HEK293 (cell line): ENCODE measurements at regions not wholly inside any gene's neighbourhood (a gene's known extent, or its start where the extent isn't known, plus 50 kb on each side); places are given as distances from the start of the nearest gene placed in this dataset.

ENCODE experiments used
- CTCF ChIA-PET: fragments of 350-600 bp; formaldehyde crosslinking; extraction: SDS; loops from one replicate; lab custom pipeline; 2021; ENCODE audit warnings: antibody characterized with exemption; lab: Yijun Ruan, JAX
- POLR2A ChIA-PET: fragments of 300-600 bp; formaldehyde crosslinking; extraction: SDS; loops from one replicate; lab custom pipeline; 2020; ENCODE audit warnings: antibody characterized with exemption, inconsistent platforms; lab: Yijun Ruan, JAX
- H3K27ac ChIP-seq: fragments of 200-500 bp; sonication (Bioruptor generic); 2 replicates; pipeline ENCODE4 v1.5.1; 2014; ENCODE audit warnings: low read depth, low read length, control low read depth, inconsistent platforms; ENCODE audit errors: extremely low read depth
- H3K36me3 ChIP-seq, 2 experiments: fragments of 200-500 bp in 1 of 2; sonication (Bioruptor generic) in 1 of 2; 1 replicate in 1 of 2; 2 replicates in 1 of 2; pipeline ENCODE4 v1.5.1; 2014 to 2017; ENCODE audit warnings: inconsistent platforms in 2 of 2, low read length in 2 of 2; ENCODE audit not compliant: control insufficient read depth in 2 of 2, insufficient read depth in 1 of 2
- H3K4me1 ChIP-seq: fragments of 200-500 bp; sonication (Bioruptor generic); 2 replicates; pipeline ENCODE4 v1.5.1; 2014; ENCODE audit warnings: mild to moderate bottlenecking, low read length, inconsistent platforms; ENCODE audit not compliant: control insufficient read depth, insufficient read depth
- H3K4me3 ChIP-seq: 2 replicates; pipeline ENCODE4 v1.5.1; 2011; ENCODE audit warnings: low read depth, mild to moderate bottlenecking, control low read depth, low read length, moderate library complexity
- H3K9me3 ChIP-seq: fragments of 200-500 bp; sonication (Bioruptor generic); 2 replicates; pipeline ENCODE4 v1.5.1; 2014; ENCODE audit warnings: low read depth, low read length, inconsistent platforms; ENCODE audit not compliant: control insufficient read depth, insufficient read depth
- ATF2 ChIP-seq: fragments of 450-650 bp; formaldehyde crosslinking; IDR thresholded peaks from 2 replicates; pipeline ENCODE4 v1.5.1; 2016; ENCODE audit warnings: missing biosample characterization, missing genetic modification characterization, low read depth
- IKZF3 ChIP-seq: fragments of 450-650 bp; IDR thresholded peaks from 2 replicates; pipeline ENCODE4 v1.5.0; 2018; ENCODE audit warnings: missing biosample characterization, mild to moderate bottlenecking, missing genetic modification characterization, moderate library complexity
- REST ChIP-seq: fragments of 450-650 bp; formaldehyde crosslinking; IDR thresholded peaks from 2 replicates; pipeline ENCODE4 v1.5.1; 2016; ENCODE audit warnings: missing biosample characterization, missing genetic modification characterization
- SALL2 ChIP-seq: fragments of 450-650 bp; formaldehyde crosslinking; IDR thresholded peaks from 2 replicates; pipeline ENCODE4 v1.5.0; 2017; ENCODE audit warnings: missing biosample characterization, mild to moderate bottlenecking, missing genetic modification characterization, borderline replicate concordance
- ZNF146 ChIP-seq: fragments of 450-650 bp; formaldehyde crosslinking; IDR thresholded peaks from 2 replicates; pipeline ENCODE4 v1.5.1; 2016; ENCODE audit warnings: missing biosample characterization, missing genetic modification characterization
- ZNF175 ChIP-seq: fragments of 450-650 bp; formaldehyde crosslinking; IDR thresholded peaks from 2 replicates; pipeline ENCODE4 v1.5.1; 2016; ENCODE audit warnings: missing biosample characterization, missing genetic modification characterization
- ZNF280C ChIP-seq: fragments of 450-650 bp; formaldehyde crosslinking; IDR thresholded peaks from 2 replicates; pipeline ENCODE4 v1.5.1; 2016; ENCODE audit warnings: missing biosample characterization, missing genetic modification characterization
- ZNF302 ChIP-seq: fragments of 450-650 bp; formaldehyde crosslinking; IDR thresholded peaks from 2 replicates; pipeline ENCODE4 v1.5.1; 2016; ENCODE audit warnings: missing biosample characterization, missing genetic modification characterization, low read depth
- ZNF398 ChIP-seq: fragments of 450-650 bp; formaldehyde crosslinking; IDR thresholded peaks from 2 replicates; pipeline ENCODE4 v1.5.1; 2017; ENCODE audit warnings: missing biosample characterization, missing genetic modification characterization
- ZNF510 ChIP-seq: fragments of 450-650 bp; formaldehyde crosslinking; IDR thresholded peaks from 2 replicates; pipeline ENCODE4 v1.5.1; 2018; ENCODE audit warnings: mild to moderate bottlenecking, missing genetic modification characterization, missing biosample characterization; ENCODE audit not compliant: insufficient replicate concordance
- ZNF518A ChIP-seq: fragments of 450-650 bp; formaldehyde crosslinking; conservative IDR thresholded peaks from 2 replicates; pipeline ENCODE4 v1.5.1; 2016; ENCODE audit warnings: low read depth, missing biosample characterization, missing genetic modification characterization
- ZNF549 ChIP-seq: fragments of 450-650 bp; IDR thresholded peaks from 2 replicates; pipeline ENCODE4 v1.5.1; 2018; ENCODE audit warnings: missing biosample characterization, missing genetic modification characterization, mild to moderate bottlenecking, inconsistent platforms, moderate library complexity
- ZNF596 ChIP-seq: fragments of 450-650 bp; IDR thresholded peaks from 2 replicates; pipeline ENCODE4 v1.5.0; 2018; ENCODE audit warnings: missing biosample characterization, mild to moderate bottlenecking, missing genetic modification characterization, moderate library complexity

- TF ChIP-seq ZNF596 (tag by site-specific recombination) (no peak), ZNF175 (tag by site-specific recombination) (no peak), ZNF398 (tag by site-specific recombination) (no peak), ZNF146 (tag by site-specific recombination) (no peak), ZNF549 (no peak), ATF2 (tag by site-specific recombination) (no peak), REST (tag by site-specific recombination) (no peak)
Observed at GRCh38 chr2:125925891-125926546, 729.9 kb upstream of the GYPC start (continued).

GRCh38 chr2:125935559-125935958 is 720.4 kb upstream of the GYPC start:
- no peak overlapping the region for H3K4me3 ChIP-seq
- H3K36me3 ChIP-seq, result no peaks in the 10 kb centered on the region
- H3K4me1 ChIP-seq, result no peaks in the 10 kb centered on the region
- TF ChIP-seq ZNF518A (no peak), ZNF175 (tag by site-specific recombination) (no peak), SALL2 (tag by site-specific recombination) (no peak), ZNF510 (tag by site-specific recombination) (no peak), ZNF280C (tag by site-specific recombination) (no peak), IKZF3 (tag by site-specific recombination) (no peak), ZNF302 (tag by site-specific recombination) (no peak)
- TF ChIP-seq, all 188 proteins: peak for 0
- Histone ChIP-seq H3K27ac (no peak overlapping the region), H3K9me3 (no peaks in the 10 kb centered on the region)
- ChIA-PET CTCF (no interaction called here), POLR2A (no interaction called here)
